Stomach (tissue), 8 donors: ENCODE measurements at regions not wholly inside any gene's neighbourhood (a gene's known extent, or its start where the extent isn't known, plus 50 kb on each side); places are given as distances from the start of the nearest gene placed in this dataset.
A peak's percentile ranks its signal among the peaks of the same experiment; 100 is the strongest.

ENCODE experiments used
- DNase-seq, 2 donors: peaks; one replicate each; pipeline versions ENCODE4 v3.0.0 to v3.0.0-alpha.2; 2013 to 2019
- H3K27ac ChIP-seq, 5 donors: fragments of 200-600 bp in 4 of 5; sonication (generic) in 4 of 5; one replicate each; pipeline ENCODE4 v1.5.1; 2013 to 2019; ENCODE audit warnings: mild to moderate bottlenecking in 1 of 5, moderate library complexity in 1 of 5
- H3K27me3 ChIP-seq, 3 donors: fragments of 200-600 bp; sonication (generic); one replicate each; pipeline ENCODE4 v1.5.1; 2017 to 2019; ENCODE audit warnings: mixed run types in 1 of 3
- H3K36me3 ChIP-seq, 4 donors: fragments of 200-600 bp; sonication (generic); 1 replicate in 3 of 4; 2 replicates in 1 of 4; pipeline ENCODE4 v1.5.1; 2016 to 2019
- H3K4me1 ChIP-seq, 4 donors: fragments of 200-600 bp; sonication (generic); one replicate each; pipeline ENCODE4 v1.5.1; 2016 to 2019
- H3K4me3 ChIP-seq, 4 donors: fragments of 200-600 bp; sonication (generic) in 3 of 4; one replicate each; pipeline ENCODE4 v1.5.1; 2016 to 2019; ENCODE audit warnings: mild to moderate bottlenecking in 1 of 4
- H3K9me3 ChIP-seq, 4 donors: fragments of 200-600 bp; sonication (generic); one replicate each; pipeline ENCODE4 v1.5.1; 2016 to 2019
- CTCF ChIP-seq, 7 experiments: fragments of 450-650 bp in 4 of 7; fragments of 200-600 bp in 3 of 7; sonication (generic) in 3 of 7; IDR thresholded peaks; one replicate each; pipeline ENCODE4 v1.5.1; 2016 to 2019; ENCODE audit warnings: antibody characterized with exemption in 7 of 7, control low read depth in 2 of 7, mild to moderate bottlenecking in 1 of 7
- EP300 ChIP-seq: sonication (generic); formaldehyde crosslinking; IDR thresholded peaks from one replicate; pipeline ENCODE4 v1.6.1; 2017; ENCODE audit warnings: antibody characterized with exemption
- POLR2A ChIP-seq, 4 donors: fragments of 450-650 bp; IDR thresholded peaks; one replicate each; pipeline ENCODE4 v1.6.1; 2016; ENCODE audit warnings: antibody characterized with exemption in 4 of 4, control low read depth in 2 of 4, mild to moderate bottlenecking in 1 of 4, moderate library complexity in 1 of 4
- POLR2AphosphoS5 ChIP-seq, 3 donors: sonication (generic); formaldehyde crosslinking; IDR thresholded peaks; one replicate each; pipeline ENCODE4 v1.6.1; 2016; ENCODE audit warnings: antibody characterized with exemption in 3 of 3
- WGBS, 5 donors: extraction: QIAGEN DNeasy Blood & Tissue Kit in 3 of 5; methylation state at CpG; one replicate each; pipeline versions ENCODE4 v1.1.5 to v1.1.7; 2013 to 2018; 5-methylcytosine and 5-hydroxymethylcytosine counted together
- intact Hi-C: fragments of 100-400 bp; cut with DNase I; formaldehyde crosslinking; loops from one replicate; pipeline ENCODE4 v1.15.1; 2023; ENCODE audit warnings: low total_unique reads
- donor health status: healthy with polysubstance abuse.
- donor health status: Bipolar disorder and iron deficiency.
- donor health status: healthy.

- peaks cover 0 to 8% (median 0%) of the 10 kb centered on the region in 4 donors for H3K4me1 ChIP-seq
- TF ChIP-seq EP300 (no peak), POLR2A (IDR thresholded peaks at IDR 0.05) (no peak), CTCF (IDR thresholded peaks at IDR 0.05) (no peak), POLR2AphosphoS5 (IDR thresholded peaks at IDR 0.05) (no peak)
- no peak overlapping the region for H3K27ac ChIP-seq
- H3K36me3 ChIP-seq, result no peaks in the 10 kb centered on the region
- no peak for DNase-seq
- no peaks in the 10 kb centered on the region for H3K27me3 ChIP-seq
- intact Hi-C loops, result no loop called here
- no peaks in the 10 kb centered on the region for H3K9me3 ChIP-seq
- H3K4me3 ChIP-seq, result no peak overlapping the region
- 34 to 52% (median 49%) methylated on average over 2 of the region's 2 CpGs for whole genome bisulfite sequencing, 5 donors
These were observed 1190.3 kb downstream of the GALC start for GRCh38 chr14:86802726-86803125.

- peaks cover 0 to 8% (median 0%) of the 10 kb centered on the region in 4 donors for H3K4me1 ChIP-seq
- no peaks in the 10 kb centered on the region for H3K36me3 ChIP-seq
- no peak overlapping the region for H3K27ac ChIP-seq
- TF ChIP-seq POLR2A (IDR thresholded peaks at IDR 0.05) (no peak), POLR2AphosphoS5 (IDR thresholded peaks at IDR 0.05) (peak in 2 of 3 donors; percentile 29 to 30), CTCF (IDR thresholded peaks at IDR 0.05) (no peak), EP300 (no peak)
- no peaks in the 10 kb centered on the region for H3K27me3 ChIP-seq
- intact Hi-C loops, result no loop called here
- H3K4me3 ChIP-seq, result no peak overlapping the region
- WGBS, 5 donors, result 32 to 53% (median 41%) methylated on average over 2 of the region's 2 CpGs
- DNase-seq, result peak in 1 of 2 donors; percentile 42
- H3K9me3 ChIP-seq, result no peaks in the 10 kb centered on the region
These were observed 1193.7 kb downstream of the GALC start for GRCh38 chr14:86799244-86799647.

GRCh38 chr14:86798330-86798729 lies 1194.7 kb downstream of the GALC start:
- H3K27me3 ChIP-seq, result no peaks in the 10 kb centered on the region
- no peak overlapping the region for H3K4me3 ChIP-seq
- intact Hi-C loops, result no loop called here
- no peak for DNase-seq
- no peak overlapping the region for H3K27ac ChIP-seq
- H3K4me1 ChIP-seq, result peaks cover 0 to 8% (median 0%) of the 10 kb centered on the region in 4 donors
- H3K9me3 ChIP-seq, result no peaks in the 10 kb centered on the region
- TF ChIP-seq POLR2AphosphoS5 (IDR thresholded peaks at IDR 0.05) (no peak), EP300 (no peak), CTCF (IDR thresholded peaks at IDR 0.05) (no peak)
- H3K36me3 ChIP-seq, result no peaks in the 10 kb centered on the region

GRCh38 chr14:86797075-86797351 lies 1196.0 kb downstream of the GALC start:
- no peak for DNase-seq
- Histone ChIP-seq H3K27ac (no peak overlapping the region), H3K4me1 (peaks cover 0 to 8% (median 0%) of the 10 kb centered on the region in 4 donors), H3K9me3 (no peaks in the 10 kb centered on the region), H3K27me3 (no peaks in the 10 kb centered on the region), H3K4me3 (no peak overlapping the region), H3K36me3 (no peaks in the 10 kb centered on the region)
- no peak for TF ChIP-seq POLR2AphosphoS5 (IDR thresholded peaks at IDR 0.05)
- no peak for TF ChIP-seq CTCF (IDR thresholded peaks at IDR 0.05)
- TF ChIP-seq EP300, result no peak
- TF ChIP-seq POLR2A (IDR thresholded peaks at IDR 0.05), result no peak
- intact Hi-C loops, result no loop called here
- WGBS, 5 donors, result 91 to 99% (median 95%) methylated on average over 2 of the region's 2 CpGs
